ENCODE measurements at regions not wholly inside any gene's neighbourhood (a gene's known extent, or its start where the extent isn't known, plus 50 kb on each side); places are given as distances from the start of the nearest gene placed in this dataset.
"Not testable (repeated sequence)": the region's sequence is repeated elsewhere in the genome, so short reads cannot be mapped to it uniquely, and the experiment has no call there.

DNA sequence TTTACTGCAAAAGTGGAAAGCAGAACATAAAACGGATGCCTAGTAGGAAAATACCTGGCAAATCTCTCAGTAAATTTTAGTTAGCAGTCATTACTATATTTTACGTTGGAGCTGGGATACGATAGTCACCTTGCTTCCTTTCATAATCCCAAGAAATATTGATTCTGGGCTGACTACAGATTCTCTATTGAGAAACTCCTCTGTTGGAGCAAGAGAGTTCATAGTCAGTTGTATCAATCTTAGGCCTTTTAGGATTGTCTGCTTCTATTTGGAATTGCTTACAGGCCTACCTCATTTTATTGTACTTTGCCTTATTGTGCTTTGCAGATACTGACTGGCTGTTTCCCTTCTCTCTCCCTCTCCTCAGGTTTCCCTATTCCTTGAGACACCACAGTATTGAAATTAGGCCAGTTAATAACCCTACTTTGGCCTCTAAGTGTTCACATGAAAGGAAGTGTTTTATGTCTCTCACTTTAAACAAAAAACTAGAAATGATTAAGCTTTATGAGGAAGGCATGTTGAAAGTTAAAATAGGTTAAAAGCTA lies 233.7 kb upstream of the TARS1 start:
- ChIA-PET CTCF (ENCODE audit: partially characterized antibody) (no interaction called here), POLR2A (ENCODE audit: partially characterized antibody) (no interaction called here)
- H3K4me3 Mint-ChIP-seq, result no peak overlapping the region
- no peaks in the 10 kb centered on the region for H3K36me3 Mint-ChIP-seq
- no peaks in the 10 kb centered on the region for H3K27me3 Mint-ChIP-seq
- H3K27ac Mint-ChIP-seq, result no peak overlapping the region
- intact Hi-C loops (cut with micrococcal nuclease), result no loop called here
- Histone ChIP-seq H3K4me3 (ENCODE audit: low read length in 2 of 2) (no peak overlapping the region), H3K9me3 (ENCODE audit: control insufficient read depth in 1 of 2, low read length in 2 of 2) (no peaks in the 10 kb centered on the region), H3K27ac (ENCODE audit: low read depth, low read length) (no peak overlapping the region), H3K36me3 (ENCODE audit: insufficient read depth, low read length) (no peaks in the 10 kb centered on the region), H3K27me3 (ENCODE audit: insufficient read depth, low read length) (no peaks in the 10 kb centered on the region), H3K4me1 (ENCODE audit: insufficient read depth, low read length) (no peaks in the 10 kb centered on the region)
- DNase-seq, result no peak
- H3K4me1 Mint-ChIP-seq, result no peaks in the 10 kb centered on the region
- peaks cover 0 to 8% (median 1%) of the 10 kb centered on the region in 8 donors for H3K9me3 Mint-ChIP-seq

- no peak overlapping the region for H3K4me3 Mint-ChIP-seq
- H3K4me1 Mint-ChIP-seq, result no peaks in the 10 kb centered on the region
- Histone ChIP-seq H3K4me1 (ENCODE audit: insufficient read depth, low read length) (no peaks in the 10 kb centered on the region), H3K27ac (ENCODE audit: low read depth, low read length) (no peak overlapping the region), H3K36me3 (ENCODE audit: insufficient read depth, low read length) (no peaks in the 10 kb centered on the region), H3K4me3 (ENCODE audit: low read length in 2 of 2) (no peak overlapping the region), H3K27me3 (ENCODE audit: insufficient read depth, low read length) (no peaks in the 10 kb centered on the region), H3K9me3 (ENCODE audit: control insufficient read depth in 1 of 2, low read length in 2 of 2) (no peaks in the 10 kb centered on the region)
- ChIA-PET POLR2A (ENCODE audit: partially characterized antibody) (no interaction called here), CTCF (ENCODE audit: partially characterized antibody) (no interaction called here)
- H3K36me3 Mint-ChIP-seq, result no peaks in the 10 kb centered on the region
- no peak overlapping the region for H3K27ac Mint-ChIP-seq
- DNase-seq, result no peak
- peaks cover 0 to 8% (median 2%) of the 10 kb centered on the region in 8 donors for H3K9me3 Mint-ChIP-seq
- intact Hi-C loops (cut with micrococcal nuclease), result no loop called here
- H3K27me3 Mint-ChIP-seq, result peaks cover 0 to 1% of the 10 kb centered on the region in 2 donors
These were observed 231.5 kb upstream of the TARS1 start for GRCh38 chr5:33209252-33209651.

GRCh38 chr5:33210221-33210620 lies 230.5 kb upstream of the TARS1 start:
- H3K27ac Mint-ChIP-seq; H3K9me3 ChIP-seq (ENCODE audit: control insufficient read depth in 1 of 2, low read length in 2 of 2); POLR2A ChIA-PET (ENCODE audit: partially characterized antibody); H3K36me3 Mint-ChIP-seq; DNase-seq; H3K4me1 Mint-ChIP-seq; H3K27me3 ChIP-seq (ENCODE audit: insufficient read depth, low read length); H3K27ac ChIP-seq (ENCODE audit: low read depth, low read length); H3K27me3 Mint-ChIP-seq; intact Hi-C loops (cut with micrococcal nuclease); H3K4me1 ChIP-seq (ENCODE audit: insufficient read depth, low read length); H3K4me3 Mint-ChIP-seq; H3K4me3 ChIP-seq (ENCODE audit: low read length in 2 of 2); H3K36me3 ChIP-seq (ENCODE audit: insufficient read depth, low read length); H3K9me3 Mint-ChIP-seq: not testable (repeated sequence)
- CTCF ChIA-PET (ENCODE audit: partially characterized antibody), result interaction anchor here (0.7 kb wide), 1 partner anchor 1129 kb away, joined by 3 read pairs; no protein-coding TSS in a partner anchor

DNA sequence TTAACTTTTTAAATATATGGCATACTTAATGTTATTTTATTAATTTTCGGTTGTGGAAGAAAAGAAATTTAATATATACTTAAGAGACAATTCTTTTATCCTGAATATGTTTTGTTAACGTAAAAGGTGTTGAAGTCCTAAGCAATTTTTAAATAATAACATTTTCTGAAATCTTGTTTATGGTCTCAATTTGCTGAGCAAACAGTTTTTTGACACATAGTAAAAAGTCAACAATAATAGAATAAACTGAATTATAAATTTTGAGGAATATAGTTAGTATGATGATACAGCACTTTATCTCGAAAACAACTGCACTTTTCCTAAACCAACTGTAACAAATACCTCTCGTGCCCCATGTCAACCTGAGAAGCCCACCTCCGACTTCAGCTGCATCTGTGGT lies 229.8 kb upstream of the TARS1 start:
- Histone ChIP-seq H3K4me1 (ENCODE audit: insufficient read depth, low read length) (no peaks in the 10 kb centered on the region), H3K4me3 (ENCODE audit: low read length in 2 of 2) (no peak overlapping the region), H3K27me3 (ENCODE audit: insufficient read depth, low read length) (no peaks in the 10 kb centered on the region), H3K36me3 (ENCODE audit: insufficient read depth, low read length) (no peaks in the 10 kb centered on the region), H3K9me3 (ENCODE audit: control insufficient read depth in 1 of 2, low read length in 2 of 2) (no peaks in the 10 kb centered on the region), H3K27ac (ENCODE audit: low read depth, low read length) (no peak overlapping the region)
- DNase-seq, result no peak
- Mint-ChIP-seq H3K27ac (no peak overlapping the region), H3K4me3 (no peak overlapping the region), H3K36me3 (no peaks in the 10 kb centered on the region), H3K4me1 (no peaks in the 10 kb centered on the region), H3K9me3 (peaks cover 0 to 8% (median 3%) of the 10 kb centered on the region in 8 donors), H3K27me3 (peaks cover 0 to 1% of the 10 kb centered on the region in 2 donors)
- intact Hi-C loops (cut with micrococcal nuclease), result no loop called here
- ChIA-PET POLR2A (ENCODE audit: partially characterized antibody) (no interaction called here), CTCF (ENCODE audit: partially characterized antibody) (interaction anchor here (0.7 kb wide), 1 partner anchor 1130 kb away, joined by 3 read pairs; no protein-coding TSS in a partner anchor)

DNA sequence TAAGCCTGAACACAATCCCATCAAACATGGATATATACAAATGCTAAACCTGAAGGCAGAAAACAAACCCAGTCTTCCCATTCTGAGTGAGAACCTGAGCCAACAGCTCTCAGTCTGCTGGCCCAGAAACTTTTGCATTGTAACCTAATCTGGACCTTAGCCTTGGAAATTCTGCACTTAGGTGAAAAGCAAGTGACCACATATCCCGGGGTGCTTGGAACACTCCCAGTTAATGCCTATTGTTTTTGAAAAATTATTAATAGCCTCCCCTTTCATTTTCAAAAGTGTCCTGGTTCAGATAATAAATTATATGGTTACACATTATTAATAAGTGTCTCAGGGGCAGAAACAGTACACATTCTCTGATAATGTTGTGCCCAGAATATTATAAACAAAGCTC lies 228.3 kb upstream of the TARS1 start:
- Mint-ChIP-seq H3K4me1 (no peaks in the 10 kb centered on the region), H3K9me3 (peaks cover 0 to 7% (median 3%) of the 10 kb centered on the region in 8 donors), H3K36me3 (no peaks in the 10 kb centered on the region), H3K4me3 (no peak overlapping the region), H3K27ac (no peak overlapping the region), H3K27me3 (peaks cover 0 to 3% of the 10 kb centered on the region in 2 donors)
- Histone ChIP-seq H3K36me3 (ENCODE audit: insufficient read depth, low read length) (no peaks in the 10 kb centered on the region), H3K27ac (ENCODE audit: low read depth, low read length) (no peak overlapping the region), H3K4me3 (ENCODE audit: low read length in 2 of 2) (no peak overlapping the region), H3K27me3 (ENCODE audit: insufficient read depth, low read length) (no peaks in the 10 kb centered on the region), H3K4me1 (ENCODE audit: insufficient read depth, low read length) (no peaks in the 10 kb centered on the region), H3K9me3 (ENCODE audit: control insufficient read depth in 1 of 2, low read length in 2 of 2) (no peaks in the 10 kb centered on the region)
- DNase-seq, result no peak
- POLR2A ChIA-PET (ENCODE audit: partially characterized antibody), result no interaction called here
- CTCF ChIA-PET (ENCODE audit: partially characterized antibody), result no interaction called here
- intact Hi-C loops (cut with micrococcal nuclease), result no loop called here

- H3K27ac ChIP-seq (ENCODE audit: low read depth, low read length), result no peak overlapping the region
- no peak overlapping the region for H3K4me3 ChIP-seq (ENCODE audit: low read length in 2 of 2)
- no peaks in the 10 kb centered on the region for H3K36me3 Mint-ChIP-seq
- no peak overlapping the region for H3K4me3 Mint-ChIP-seq
- intact Hi-C loops (cut with micrococcal nuclease), result no loop called here
- peaks cover 0 to 3% of the 10 kb centered on the region in 2 donors for H3K27me3 Mint-ChIP-seq
- no peak overlapping the region for H3K27ac Mint-ChIP-seq
- peaks cover 0 to 7% (median 3%) of the 10 kb centered on the region in 8 donors for H3K9me3 Mint-ChIP-seq
- POLR2A ChIA-PET (ENCODE audit: partially characterized antibody), result no interaction called here
- CTCF ChIA-PET (ENCODE audit: partially characterized antibody), result no interaction called here
- no peaks in the 10 kb centered on the region for H3K4me1 ChIP-seq (ENCODE audit: insufficient read depth, low read length)
- H3K27me3 ChIP-seq (ENCODE audit: insufficient read depth, low read length), result no peaks in the 10 kb centered on the region
- H3K4me1 Mint-ChIP-seq, result no peaks in the 10 kb centered on the region
- no peaks in the 10 kb centered on the region for H3K9me3 ChIP-seq (ENCODE audit: control insufficient read depth in 1 of 2, low read length in 2 of 2)
- H3K36me3 ChIP-seq (ENCODE audit: insufficient read depth, low read length), result no peaks in the 10 kb centered on the region
- no peak for DNase-seq
These were observed 227.9 kb upstream of the TARS1 start for GRCh38 chr5:33212900-33213299.

DNA sequence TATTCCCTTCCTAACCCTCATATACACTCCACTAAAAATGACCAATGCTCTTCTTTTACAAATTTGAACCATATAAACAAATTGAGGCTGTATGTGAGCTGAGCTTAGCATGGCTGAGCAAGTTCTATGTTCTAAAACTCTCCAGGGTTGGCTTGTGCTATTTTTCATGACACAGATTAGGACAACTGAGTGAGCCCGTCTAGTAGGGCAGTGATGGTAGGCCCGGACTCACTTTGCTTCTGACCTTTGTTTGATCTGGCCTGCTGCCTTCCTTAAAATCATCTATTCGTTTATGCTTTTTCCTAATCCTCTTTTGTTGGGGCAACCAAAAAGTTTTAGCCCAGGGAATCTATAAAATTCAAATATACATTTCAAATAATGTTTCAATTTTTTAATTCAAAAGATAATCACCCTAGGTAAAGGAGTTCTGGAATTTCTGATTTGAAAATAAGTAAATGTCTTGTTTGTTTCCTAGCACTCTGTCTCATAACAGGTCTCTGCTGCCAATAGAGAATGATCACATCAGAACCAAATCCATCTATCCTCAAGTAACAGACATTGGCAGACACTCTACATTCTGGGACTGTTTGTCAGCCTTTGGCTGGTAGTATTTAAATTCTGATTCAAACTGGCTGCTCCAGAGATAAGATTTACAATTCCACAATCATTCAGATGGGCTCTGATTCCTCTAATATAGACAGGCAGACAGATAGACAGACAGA lies 217.0 kb upstream of the TARS1 start:
- Mint-ChIP-seq H3K4me3 (no peak overlapping the region), H3K27ac (no peak overlapping the region), H3K4me1 (no peaks in the 10 kb centered on the region), H3K9me3 (peaks cover 0 to 10% (median 1%) of the 10 kb centered on the region in 8 donors), H3K27me3 (no peaks in the 10 kb centered on the region), H3K36me3 (no peaks in the 10 kb centered on the region)
- ChIA-PET POLR2A (ENCODE audit: partially characterized antibody) (no interaction called here), CTCF (ENCODE audit: partially characterized antibody) (no interaction called here)
- H3K9me3 ChIP-seq (ENCODE audit: control insufficient read depth in 1 of 2, low read length in 2 of 2), result no peaks in the 10 kb centered on the region
- H3K27me3 ChIP-seq (ENCODE audit: insufficient read depth, low read length), result no peaks in the 10 kb centered on the region
- H3K27ac ChIP-seq (ENCODE audit: low read depth, low read length), result no peak overlapping the region
- H3K4me1 ChIP-seq (ENCODE audit: insufficient read depth, low read length), result no peaks in the 10 kb centered on the region
- no peak overlapping the region for H3K4me3 ChIP-seq (ENCODE audit: low read length in 2 of 2)
- no peaks in the 10 kb centered on the region for H3K36me3 ChIP-seq (ENCODE audit: insufficient read depth, low read length)
- no peak for DNase-seq
- intact Hi-C loops (cut with micrococcal nuclease), result no loop called here
